ENCODE measurements at regions not wholly inside any gene's neighbourhood (a gene's known extent, or its start where the extent isn't known, plus 50 kb on each side); places are given as distances from the start of the nearest gene placed in this dataset.

GRCh38 chr11:70872955-70873735 lies 379.2 kb downstream of the SHANK2 start:
- DNase-seq (ENCODE audit: low spot score): no peak

- no peak for DNase-seq (ENCODE audit: low spot score)
These were observed 378.5 kb downstream of the SHANK2 start for GRCh38 chr11:70873736-70874412.

- DNase-seq (ENCODE audit: low spot score): no peak
These were observed 375.7 kb downstream of the SHANK2 start for GRCh38 chr11:70876685-70877084.

- DNase-seq (ENCODE audit: low spot score): no peak
These were observed 375.2 kb downstream of the SHANK2 start for GRCh38 chr11:70877151-70877550.

- no peak for DNase-seq (ENCODE audit: low spot score)
These were observed 374.0 kb downstream of the SHANK2 start for GRCh38 chr11:70878366-70878765.

- DNase-seq (ENCODE audit: low spot score): no peak
These were observed 372.6 kb downstream of the SHANK2 start for GRCh38 chr11:70879601-70880285.

- DNase-seq (ENCODE audit: low spot score): no peak
These were observed 372.0 kb downstream of the SHANK2 start for GRCh38 chr11:70880416-70880815.

- no peak for DNase-seq (ENCODE audit: low spot score)
These were observed 370.2 kb downstream of the SHANK2 start for GRCh38 chr11:70881948-70882715.

GRCh38 chr11:70882716-70883085 lies 369.7 kb downstream of the SHANK2 start:
- no peak for DNase-seq (ENCODE audit: low spot score)

GRCh38 chr11:70883323-70883940 lies 368.9 kb downstream of the SHANK2 start:
- DNase-seq (ENCODE audit: low spot score): no peak

GRCh38 chr11:70883973-70884623 lies 368.3 kb downstream of the SHANK2 start:
- no peak for DNase-seq (ENCODE audit: low spot score)

- DNase-seq (ENCODE audit: low spot score): no peak
These were observed 366.8 kb downstream of the SHANK2 start for GRCh38 chr11:70885281-70886231.

- no peak for DNase-seq (ENCODE audit: low spot score)
These were observed 366.1 kb downstream of the SHANK2 start for GRCh38 chr11:70886256-70886655.

GRCh38 chr11:70886676-70887541 lies 365.5 kb downstream of the SHANK2 start:
- no peak for DNase-seq (ENCODE audit: low spot score)

- no peak for DNase-seq (ENCODE audit: low spot score)
These were observed 364.9 kb downstream of the SHANK2 start for GRCh38 chr11:70887542-70887827.

GRCh38 chr11:70888061-70888460 lies 364.3 kb downstream of the SHANK2 start:
- DNase-seq (ENCODE audit: low spot score): no peak

- no peak for DNase-seq (ENCODE audit: low spot score)
These were observed 363.0 kb downstream of the SHANK2 start for GRCh38 chr11:70889411-70889810.

GRCh38 chr11:70891844-70892380 lies 360.5 kb downstream of the SHANK2 start:
- DNase-seq (ENCODE audit: low spot score): no peak

GRCh38 chr11:70892889-70893288 lies 359.5 kb downstream of the SHANK2 start:
- DNase-seq (ENCODE audit: low spot score): no peak

Data from germinal center (tissue), 1 donor.